GM19452 (cell line): ENCODE measurements at regions not wholly inside any gene's neighbourhood (a gene's known extent, or its start where the extent isn't known, plus 50 kb on each side); places are given as distances from the start of the nearest gene placed in this dataset.
A peak's percentile ranks its signal among the peaks of the same experiment; 100 is the strongest.

ENCODE experiments used
- ATAC-seq: cut with Tn5 transposase; IDR thresholded peaks from one replicate; pipeline ENCODE4 v1.9.1; 2021; ENCODE audit not compliant: unreplicated experiment

GRCh38 chr7:109121599-109122300 lies 552.1 kb downstream of the DNAJB9 start:
- ATAC-seq, result no peak

GRCh38 chr7:109125001-109125400 lies 555.3 kb downstream of the DNAJB9 start:
- ATAC-seq, result no peak

GRCh38 chr7:109126404-109127050 lies 556.9 kb downstream of the DNAJB9 start:
- ATAC-seq, result no peak

- ATAC-seq, result no peak
Observed at GRCh38 chr7:109127145-109127544, 557.5 kb downstream of the DNAJB9 start.

- ATAC-seq, result no peak
Observed at GRCh38 chr7:109131141-109131540, 561.5 kb downstream of the DNAJB9 start.

GRCh38 chr7:109136893-109137292 lies 567.2 kb downstream of the DNAJB9 start:
- ATAC-seq, result no peak

- no peak for ATAC-seq
Observed at GRCh38 chr7:109154748-109155147, 585.1 kb downstream of the DNAJB9 start.

GRCh38 chr7:109158246-109158645 lies 588.6 kb downstream of the DNAJB9 start:
- no peak for ATAC-seq

- no peak for ATAC-seq
Observed at GRCh38 chr7:109176661-109177060, 607.0 kb downstream of the DNAJB9 start.

GRCh38 chr7:109178342-109178741 lies 608.7 kb downstream of the DNAJB9 start:
- no peak for ATAC-seq

GRCh38 chr7:109179601-109180000 lies 609.9 kb downstream of the DNAJB9 start:
- ATAC-seq, result no peak

- no peak for ATAC-seq
Observed at GRCh38 chr7:109190766-109191398, 621.2 kb downstream of the DNAJB9 start.

GRCh38 chr7:109206196-109206595 lies 636.5 kb downstream of the DNAJB9 start:
- no peak for ATAC-seq

- ATAC-seq, result no peak
Observed at GRCh38 chr7:109213081-109213480, 643.4 kb downstream of the DNAJB9 start.

- ATAC-seq, result no peak
Observed at GRCh38 chr7:109215341-109215740, 645.7 kb downstream of the DNAJB9 start.

- ATAC-seq, result no peak
Observed at GRCh38 chr7:109224100-109224499, 654.4 kb downstream of the DNAJB9 start.

- ATAC-seq, result no peak
Observed at GRCh38 chr7:109226699-109227098, 657.0 kb downstream of the DNAJB9 start.

- ATAC-seq, result no peak
Observed at GRCh38 chr7:109235316-109235715, 665.6 kb downstream of the DNAJB9 start.

GRCh38 chr7:109246330-109247077 lies 676.8 kb downstream of the DNAJB9 start:
- no peak for ATAC-seq

- ATAC-seq, result peak; percentile 52
Observed at GRCh38 chr7:109256762-109257560, 687.3 kb downstream of the DNAJB9 start.

- peak; percentile 79 for ATAC-seq
Observed at GRCh38 chr7:109259151-109259550, 689.5 kb downstream of the DNAJB9 start.
